ENCODE measurements at regions not wholly inside any gene's neighbourhood (a gene's known extent, or its start where the extent isn't known, plus 50 kb on each side); places are given as distances from the start of the nearest gene placed in this dataset.

DNA sequence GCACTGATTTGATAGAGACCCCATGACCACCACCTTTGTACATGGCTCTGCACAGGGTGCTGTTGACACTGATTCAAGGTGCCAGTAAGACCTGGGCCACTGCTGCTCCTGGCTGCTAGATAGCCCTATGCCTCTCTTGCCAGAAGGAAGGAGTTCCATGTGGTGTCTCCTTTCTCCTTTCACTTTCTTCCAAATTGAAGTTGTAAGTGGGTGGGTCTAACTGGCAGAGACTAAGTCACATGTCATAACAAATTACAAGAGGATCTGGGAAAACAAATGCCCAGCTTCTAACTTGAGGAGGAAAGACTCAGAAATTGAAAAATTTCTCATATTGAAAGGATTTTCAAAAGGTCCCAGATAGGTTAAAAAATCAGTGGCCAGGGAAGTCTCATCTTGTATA lies 116.8 kb downstream of the TFAP2B start:
- H3K9ac ChIP-seq (ENCODE audit: low read length) = no peak overlapping the region
- no peaks in the 10 kb centered on the region for H3K36me3 ChIP-seq (ENCODE audit: low read length)
- H2AFZ ChIP-seq (ENCODE audit: low read depth, low read length, severe bottlenecking) = no peak overlapping the region
- no peaks in the 10 kb centered on the region for H3K9me2 ChIP-seq (replicated peaks; ENCODE audit: insufficient read depth, low read length)
- no peak overlapping the region for H3K4me2 ChIP-seq (ENCODE audit: low read depth, low read length, poor library complexity, severe bottlenecking)
- no peaks in the 10 kb centered on the region for H4K20me1 ChIP-seq (ENCODE audit: low read depth, low read length)
- H3K9me3 ChIP-seq (ENCODE audit: insufficient read depth, low read length) = no peaks in the 10 kb centered on the region
- H3K4me3 ChIP-seq (ENCODE audit: insufficient read depth, low read length, poor library complexity, severe bottlenecking) = no peak overlapping the region
- TF ChIP-seq, protein P1, sequence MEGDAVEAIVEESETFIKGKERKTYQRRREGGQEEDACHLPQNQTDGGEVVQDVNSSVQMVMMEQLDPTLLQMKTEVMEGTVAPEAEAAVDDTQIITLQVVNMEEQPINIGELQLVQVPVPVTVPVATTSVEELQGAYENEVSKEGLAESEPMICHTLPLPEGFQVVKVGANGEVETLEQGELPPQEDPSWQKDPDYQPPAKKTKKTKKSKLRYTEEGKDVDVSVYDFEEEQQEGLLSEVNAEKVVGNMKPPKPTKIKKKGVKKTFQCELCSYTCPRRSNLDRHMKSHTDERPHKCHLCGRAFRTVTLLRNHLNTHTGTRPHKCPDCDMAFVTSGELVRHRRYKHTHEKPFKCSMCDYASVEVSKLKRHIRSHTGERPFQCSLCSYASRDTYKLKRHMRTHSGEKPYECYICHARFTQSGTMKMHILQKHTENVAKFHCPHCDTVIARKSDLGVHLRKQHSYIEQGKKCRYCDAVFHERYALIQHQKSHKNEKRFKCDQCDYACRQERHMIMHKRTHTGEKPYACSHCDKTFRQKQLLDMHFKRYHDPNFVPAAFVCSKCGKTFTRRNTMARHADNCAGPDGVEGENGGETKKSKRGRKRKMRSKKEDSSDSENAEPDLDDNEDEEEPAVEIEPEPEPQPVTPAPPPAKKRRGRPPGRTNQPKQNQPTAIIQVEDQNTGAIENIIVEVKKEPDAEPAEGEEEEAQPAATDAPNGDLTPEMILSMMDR (IDR thresholded peaks at IDR 0.05; ENCODE audit: insufficient read depth, low read length, poor library complexity, severe bottlenecking) = no peak
- no peak for TF ChIP-seq EZH2phosphoT487 (conservative IDR thresholded peaks at IDR 0.05; ENCODE audit: low read length)
- no peak overlapping the region for H3K27ac ChIP-seq (ENCODE audit: low read depth, low read length)
- no peaks in the 10 kb centered on the region for H3K27me3 ChIP-seq (ENCODE audit: low read length)
- no peaks in the 10 kb centered on the region for H3K79me2 ChIP-seq (ENCODE audit: insufficient read depth, low read length)
- no peaks in the 10 kb centered on the region for H3F3A ChIP-seq (ENCODE audit: insufficient read depth)

DNA sequence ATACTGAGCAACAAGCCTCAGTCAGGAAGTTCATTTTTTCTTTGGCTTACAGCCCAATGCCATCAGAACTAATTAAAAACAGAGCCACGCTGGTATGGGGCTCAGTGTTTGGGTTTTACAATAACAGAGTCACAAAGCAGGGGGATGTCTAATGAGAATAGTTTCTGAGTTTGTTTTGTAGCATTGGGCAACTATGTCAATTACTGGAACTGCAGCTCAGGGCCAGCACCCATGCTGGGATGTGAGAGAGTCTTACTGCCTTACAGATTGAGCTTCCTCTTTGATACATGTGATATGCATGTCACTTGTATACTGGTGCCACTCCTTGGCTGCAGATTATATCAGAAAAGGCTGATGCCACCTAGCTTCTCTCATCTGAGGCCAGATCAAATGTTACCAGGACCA lies 117.6 kb downstream of the TFAP2B start:
- no peak overlapping the region for H3K9ac ChIP-seq (ENCODE audit: low read length)
- H4K20me1 ChIP-seq (ENCODE audit: low read depth, low read length) = no peaks in the 10 kb centered on the region
- no peak overlapping the region for H3K4me3 ChIP-seq (ENCODE audit: insufficient read depth, low read length, poor library complexity, severe bottlenecking)
- H3K9me3 ChIP-seq (ENCODE audit: insufficient read depth, low read length) = no peaks in the 10 kb centered on the region
- H2AFZ ChIP-seq (ENCODE audit: low read depth, low read length, severe bottlenecking) = no peak overlapping the region
- H3K27ac ChIP-seq (ENCODE audit: low read depth, low read length) = no peak overlapping the region
- no peaks in the 10 kb centered on the region for H3K36me3 ChIP-seq (ENCODE audit: low read length)
- H3K27me3 ChIP-seq (ENCODE audit: low read length) = no peaks in the 10 kb centered on the region
- H3K9me2 ChIP-seq (replicated peaks; ENCODE audit: insufficient read depth, low read length) = no peaks in the 10 kb centered on the region
- no peaks in the 10 kb centered on the region for H3K79me2 ChIP-seq (ENCODE audit: insufficient read depth, low read length)
- no peak for TF ChIP-seq EZH2phosphoT487 (conservative IDR thresholded peaks at IDR 0.05; ENCODE audit: low read length)
- TF ChIP-seq, protein P1 (IDR thresholded peaks at IDR 0.05; ENCODE audit: insufficient read depth, low read length, poor library complexity, severe bottlenecking) = no peak
- no peak overlapping the region for H3K4me2 ChIP-seq (ENCODE audit: low read depth, low read length, poor library complexity, severe bottlenecking)
- H3F3A ChIP-seq (ENCODE audit: insufficient read depth) = no peaks in the 10 kb centered on the region

DNA sequence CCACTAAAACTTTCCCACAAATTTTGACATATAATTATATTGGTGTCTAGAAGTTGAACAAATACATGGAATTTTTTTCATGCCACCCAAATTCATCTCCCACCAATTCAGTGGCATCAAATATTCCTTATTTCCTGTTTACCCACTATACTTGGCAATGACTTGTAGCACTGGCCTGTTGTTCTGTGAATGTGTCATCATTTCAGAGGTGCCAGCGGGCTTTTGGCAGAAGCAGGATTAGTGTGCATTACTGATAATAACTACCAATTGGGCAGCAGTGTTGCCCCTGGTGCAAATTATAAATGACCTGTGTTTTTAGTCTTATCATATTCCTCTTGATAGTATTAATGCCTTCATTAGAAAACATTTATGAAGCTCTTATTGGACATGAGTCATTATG lies 121.3 kb downstream of the TFAP2B start:
- Histone ChIP-seq H3K79me2 (ENCODE audit: insufficient read depth, low read length) (no peaks in the 10 kb centered on the region), H3F3A (ENCODE audit: insufficient read depth) (no peaks in the 10 kb centered on the region), H3K4me2 (ENCODE audit: low read depth, low read length, poor library complexity, severe bottlenecking) (no peak overlapping the region), H4K20me1 (ENCODE audit: low read depth, low read length) (no peaks in the 10 kb centered on the region), H3K36me3 (ENCODE audit: low read length) (no peaks in the 10 kb centered on the region), H3K27me3 (ENCODE audit: low read length) (no peaks in the 10 kb centered on the region), H3K9me2 (replicated peaks; ENCODE audit: insufficient read depth, low read length) (no peaks in the 10 kb centered on the region), H3K9me3 (ENCODE audit: insufficient read depth, low read length) (no peaks in the 10 kb centered on the region), H3K9ac (ENCODE audit: low read length) (no peak overlapping the region), H3K4me3 (ENCODE audit: insufficient read depth, low read length, poor library complexity, severe bottlenecking) (no peak overlapping the region), H2AFZ (ENCODE audit: low read depth, low read length, severe bottlenecking) (no peak overlapping the region), H3K27ac (ENCODE audit: low read depth, low read length) (no peak overlapping the region)
- TF ChIP-seq EZH2phosphoT487 (conservative IDR thresholded peaks at IDR 0.05; ENCODE audit: low read length) = no peak
- TF ChIP-seq, protein P1 (IDR thresholded peaks at IDR 0.05; ENCODE audit: insufficient read depth, low read length, poor library complexity, severe bottlenecking) = no peak
